MCF 10A (cell line): ENCODE measurements at regions not wholly inside any gene's neighbourhood (a gene's known extent, or its start where the extent isn't known, plus 50 kb on each side); places are given as distances from the start of the nearest gene placed in this dataset.

Experiments used
- BruUV-seq: library from RNA; stranded (reverse); fragments of 400-500 nt; replicated peaks from 2 replicates; lab custom pipeline; 2021; lab: Mats Ljungman, UMichigan
- CTCF ChIA-PET: fragments of 300-600 bp; sonication (Branson Sonifier 250); formaldehyde crosslinking; extraction: SDS; loops from one replicate; lab custom pipeline; 2021; ENCODE audit warnings: antibody characterized with exemption, inconsistent platforms; lab: Yijun Ruan, JAX
- POLR2A ChIA-PET: fragments of 300-600, 350-650 bp; sonication (Branson Sonifier 250); formaldehyde crosslinking; extraction: SDS; loops from one replicate; lab custom pipeline; 2020; ENCODE audit warnings: antibody characterized with exemption, inconsistent platforms; lab: Yijun Ruan, JAX
- DNase-seq: peaks from one replicate; pipeline ENCODE4 v3.0.0-alpha.2; 2018; ENCODE audit not compliant: unreplicated experiment
- H3K27ac Mint-ChIP-seq: one replicate; pipeline ENCODE4 v1.8.0; 2022; ENCODE audit warnings: mild to moderate bottlenecking, low read depth, mixed read lengths; ENCODE audit not compliant: unreplicated experiment
- H3K27me3 Mint-ChIP-seq: one replicate; pipeline ENCODE4 v1.8.0; 2022; ENCODE audit warnings: mixed read lengths; ENCODE audit not compliant: insufficient read depth, unreplicated experiment
- H3K36me3 Mint-ChIP-seq: one replicate; pipeline ENCODE4 v1.8.0; 2022; ENCODE audit warnings: mild to moderate bottlenecking, moderate library complexity, mixed read lengths; ENCODE audit not compliant: insufficient read depth, unreplicated experiment
- H3K4me1 Mint-ChIP-seq: one replicate; pipeline ENCODE4 v1.8.0; 2022; ENCODE audit warnings: mixed read lengths; ENCODE audit not compliant: insufficient read depth, unreplicated experiment
- H3K4me3 Mint-ChIP-seq: one replicate; pipeline ENCODE4 v1.8.0; 2022; ENCODE audit warnings: mild to moderate bottlenecking, moderate library complexity, mixed read lengths; ENCODE audit not compliant: unreplicated experiment
- H3K9me3 Mint-ChIP-seq: one replicate; pipeline ENCODE4 v1.8.0; 2022; ENCODE audit warnings: mixed read lengths; ENCODE audit not compliant: unreplicated experiment
- intact Hi-C: fragments of 100-400 bp; cut with micrococcal nuclease; formaldehyde crosslinking; loops from 2 replicates; pipeline ENCODE4 v1.14.1; 2022
- TF ChIP-seq, protein P1 (sequence below): fragments of 200-600 bp; IDR thresholded peaks from one replicate; pipeline ENCODE4 v1.8.0; 2022; ENCODE audit warnings: antibody characterized with exemption, mild to moderate bottlenecking; ENCODE audit not compliant: unreplicated experiment

DNA sequence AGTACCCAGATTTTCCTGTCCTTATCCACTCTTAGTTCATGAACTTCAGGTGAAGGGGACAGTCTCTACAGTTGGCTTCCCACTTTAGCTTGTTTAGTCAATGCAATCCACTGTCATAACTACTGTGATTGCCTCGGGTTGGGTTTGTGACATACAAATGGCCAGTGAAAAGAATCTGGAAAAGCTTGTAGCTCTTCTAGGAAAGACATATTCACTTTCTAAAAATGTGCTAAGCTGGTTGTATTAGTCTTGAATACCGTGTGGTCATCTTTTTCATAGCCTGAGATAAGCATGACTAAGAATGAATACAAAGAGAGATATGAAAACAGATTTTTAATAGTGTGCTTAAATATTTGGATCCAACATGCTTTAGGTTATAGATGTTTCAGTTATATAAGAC is 1443.5 kb upstream of the IGFBP7 start:
- H3K27me3 Mint-ChIP-seq = no peaks in the 10 kb centered on the region

DNA sequence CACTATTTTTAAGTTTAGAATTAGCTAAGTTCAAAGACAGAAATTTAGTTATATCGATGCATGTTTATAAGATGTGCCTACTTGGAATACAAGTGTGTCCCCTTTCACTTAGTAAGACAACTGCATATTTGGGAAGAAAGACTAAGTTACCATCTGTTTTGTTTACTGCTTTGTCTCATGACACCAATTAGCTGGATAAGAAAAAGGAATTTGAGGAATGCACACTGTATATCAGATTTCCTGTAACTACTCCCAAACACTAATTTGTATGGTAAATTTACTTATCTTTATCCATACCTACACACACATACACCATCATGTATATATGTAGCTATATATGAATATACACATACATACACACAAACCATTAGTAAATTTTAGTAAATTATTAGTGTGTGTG is 1442.8 kb upstream of the IGFBP7 start:
- Mint-ChIP-seq H3K27me3 (no peaks in the 10 kb centered on the region), H3K4me3 (no peak overlapping the region), H3K4me1 (peaks cover 6% of the 10 kb centered on the region), H3K27ac (no peak overlapping the region), H3K9me3 (no peaks in the 10 kb centered on the region), H3K36me3 (no peaks in the 10 kb centered on the region)
- BruUV-seq = no TSS peak
- intact Hi-C loops = no loop called here
- CTCF ChIA-PET = no interaction called here
- TF ChIP-seq, protein P1, sequence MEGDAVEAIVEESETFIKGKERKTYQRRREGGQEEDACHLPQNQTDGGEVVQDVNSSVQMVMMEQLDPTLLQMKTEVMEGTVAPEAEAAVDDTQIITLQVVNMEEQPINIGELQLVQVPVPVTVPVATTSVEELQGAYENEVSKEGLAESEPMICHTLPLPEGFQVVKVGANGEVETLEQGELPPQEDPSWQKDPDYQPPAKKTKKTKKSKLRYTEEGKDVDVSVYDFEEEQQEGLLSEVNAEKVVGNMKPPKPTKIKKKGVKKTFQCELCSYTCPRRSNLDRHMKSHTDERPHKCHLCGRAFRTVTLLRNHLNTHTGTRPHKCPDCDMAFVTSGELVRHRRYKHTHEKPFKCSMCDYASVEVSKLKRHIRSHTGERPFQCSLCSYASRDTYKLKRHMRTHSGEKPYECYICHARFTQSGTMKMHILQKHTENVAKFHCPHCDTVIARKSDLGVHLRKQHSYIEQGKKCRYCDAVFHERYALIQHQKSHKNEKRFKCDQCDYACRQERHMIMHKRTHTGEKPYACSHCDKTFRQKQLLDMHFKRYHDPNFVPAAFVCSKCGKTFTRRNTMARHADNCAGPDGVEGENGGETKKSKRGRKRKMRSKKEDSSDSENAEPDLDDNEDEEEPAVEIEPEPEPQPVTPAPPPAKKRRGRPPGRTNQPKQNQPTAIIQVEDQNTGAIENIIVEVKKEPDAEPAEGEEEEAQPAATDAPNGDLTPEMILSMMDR = no peak
- POLR2A ChIA-PET = interaction anchor here (0.6 kb wide), 1 partner anchor 1567 kb away, joined by 3 read pairs; no protein-coding TSS in a partner anchor
- no peak for DNase-seq

More for the DNA sequence above, 1443.5 kb upstream of the IGFBP7 start:
- Mint-ChIP-seq H3K27ac (no peak overlapping the region), H3K4me1 (peaks cover 6% of the 10 kb centered on the region), H3K4me3 (no peak overlapping the region), H3K9me3 (no peaks in the 10 kb centered on the region), H3K36me3 (no peaks in the 10 kb centered on the region)
- ChIA-PET CTCF (no interaction called here), POLR2A (no interaction called here)
- no TSS peak for BruUV-seq
- TF ChIP-seq, protein P1 = no peak
- intact Hi-C loops = no loop called here
- no peak for DNase-seq

DNA sequence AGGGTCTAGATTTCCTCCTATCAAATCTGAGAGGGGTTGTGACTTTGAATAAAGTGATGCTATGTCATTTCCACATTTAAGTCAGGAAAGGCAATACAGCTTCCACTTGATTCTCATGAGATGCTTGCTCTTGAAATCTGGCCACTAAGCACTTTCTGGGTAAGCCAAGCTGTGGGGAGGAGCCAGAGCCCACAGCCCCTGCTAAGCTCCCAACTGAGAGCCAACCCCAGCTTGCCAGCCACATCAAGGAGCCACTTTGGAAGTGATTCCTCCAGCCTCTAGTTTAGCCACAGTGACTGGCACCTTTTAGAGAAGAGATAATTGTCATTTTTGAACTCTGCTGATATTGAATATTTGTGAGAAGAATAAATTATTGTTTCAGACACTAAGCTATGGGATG is 1441.5 kb upstream of the IGFBP7 start:
- TF ChIP-seq, protein P1 = no peak
- ChIA-PET POLR2A (interaction anchor here (0.6 kb wide), 1 partner anchor 154 kb away, joined by 5 read pairs; no protein-coding TSS in a partner anchor), CTCF (no interaction called here)
- no peak overlapping the region for H3K27ac Mint-ChIP-seq
- no peaks in the 10 kb centered on the region for H3K27me3 Mint-ChIP-seq
- H3K4me1 Mint-ChIP-seq = peaks cover 6% of the 10 kb centered on the region
- no peak for DNase-seq
- no peaks in the 10 kb centered on the region for H3K9me3 Mint-ChIP-seq
- BruUV-seq = no TSS peak
- intact Hi-C loops = no loop called here
- H3K4me3 Mint-ChIP-seq = no peak overlapping the region
- H3K36me3 Mint-ChIP-seq = no peaks in the 10 kb centered on the region

DNA sequence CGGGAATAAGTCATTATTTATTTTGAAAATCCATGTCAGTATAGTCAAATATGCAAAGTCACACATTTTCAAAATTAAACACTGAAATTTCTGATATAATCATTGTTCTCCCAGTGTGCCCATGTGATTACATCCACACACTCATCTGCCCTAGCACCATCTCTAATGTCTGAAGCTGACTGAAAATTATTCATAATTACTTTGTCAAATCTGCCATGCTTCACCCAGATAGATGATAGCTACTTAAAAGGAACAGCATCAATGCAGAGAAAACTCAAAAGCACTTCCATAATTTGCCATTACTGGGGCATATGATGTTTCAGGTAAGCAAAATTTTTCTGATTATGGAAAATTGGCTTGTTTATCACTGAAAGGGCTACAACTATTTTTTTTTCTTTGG is 1433.3 kb upstream of the IGFBP7 start:
- BruUV-seq = no TSS peak
- ChIA-PET CTCF (no interaction called here), POLR2A (interaction anchor here (0.6 kb wide), 1 partner anchor 929 kb away, joined by 4 read pairs; no protein-coding TSS in a partner anchor)
- H3K4me3 Mint-ChIP-seq = no peak overlapping the region
- intact Hi-C loops = no loop called here
- H3K27me3 Mint-ChIP-seq = no peaks in the 10 kb centered on the region
- DNase-seq = no peak
- TF ChIP-seq, protein P1 = no peak
- no peaks in the 10 kb centered on the region for H3K36me3 Mint-ChIP-seq
- H3K9me3 Mint-ChIP-seq = no peaks in the 10 kb centered on the region
- H3K4me1 Mint-ChIP-seq = no peaks in the 10 kb centered on the region
- H3K27ac Mint-ChIP-seq = no peak overlapping the region
